Keratinocyte (primary cell): ENCODE measurements at regions not wholly inside any gene's neighbourhood (a gene's known extent, or its start where the extent isn't known, plus 50 kb on each side); places are given as distances from the start of the nearest gene placed in this dataset.

Experiments
- DNase-seq: peaks from one replicate; pipeline ENCODE4 v3.0.0-alpha.2; 2011; ENCODE audit warnings: low read depth, missing footprints, low spot score
- FAIRE-seq: peaks from 2 replicates; lab custom pipeline; 2011; peaks lifted over from hg19 to GRCh38; lab: Jason Lieb, UNC
- H2AFZ ChIP-seq: 2 replicates; pipeline ENCODE4 v1.6.0; 2012; ENCODE audit warnings: low read length, control low read depth, inconsistent platforms; ENCODE audit not compliant: control insufficient read depth
- H3K27ac ChIP-seq: 2 replicates; pipeline ENCODE4 v1.5.1; 2011; ENCODE audit warnings: low read length; ENCODE audit not compliant: control insufficient read depth, insufficient read depth
- H3K27me3 ChIP-seq: 3 replicates; pipeline ENCODE4 v1.6.0; 2011; ENCODE audit warnings: low read length; ENCODE audit not compliant: control insufficient read depth, insufficient read depth; ENCODE audit errors: extremely low read depth
- H3K36me3 ChIP-seq, 2 experiments: 2 replicates in 1 of 2; 3 replicates in 1 of 2; pipeline ENCODE4 v1.5.1; 2011; ENCODE audit warnings: low read length in 2 of 2, mild to moderate bottlenecking in 1 of 2; ENCODE audit not compliant: control insufficient read depth in 2 of 2, insufficient read depth in 2 of 2; ENCODE audit errors: extremely low read depth in 1 of 2
- H3K4me1 ChIP-seq: 3 replicates; pipeline ENCODE4 v1.5.1; 2011; ENCODE audit warnings: low read length; ENCODE audit not compliant: control insufficient read depth, insufficient read depth; ENCODE audit errors: extremely low read depth
- H3K4me2 ChIP-seq: 3 replicates; pipeline ENCODE4 v1.6.0; 2011; ENCODE audit warnings: low read depth, low read length; ENCODE audit not compliant: control insufficient read depth, insufficient read depth; ENCODE audit errors: extremely low read depth
- H3K4me3 ChIP-seq, 3 experiments: fragments of 200-600 bp in 1 of 3; sonication (generic) in 1 of 3; 2 replicates in 2 of 3; 3 replicates in 1 of 3; pipeline ENCODE4 v1.5.1; 2011 to 2016; ENCODE audit warnings: low read length in 3 of 3, mild to moderate bottlenecking in 3 of 3, control low read depth in 2 of 3, inconsistent platforms in 1 of 3, low read depth in 1 of 3, mixed read lengths in 1 of 3, mixed run types in 1 of 3, moderate library complexity in 1 of 3; ENCODE audit not compliant: control insufficient read depth in 2 of 3, insufficient read depth in 2 of 3; ENCODE audit errors: extremely low read depth in 1 of 3
- H3K79me2 ChIP-seq: 2 replicates; pipeline ENCODE4 v1.6.0; 2012; ENCODE audit warnings: low read length; ENCODE audit not compliant: control insufficient read depth, insufficient read depth
- H3K9ac ChIP-seq: 3 replicates; pipeline ENCODE4 v1.6.0; 2011; ENCODE audit warnings: low read length; ENCODE audit not compliant: control insufficient read depth, insufficient read depth; ENCODE audit errors: extremely low read depth
- H3K9me1 ChIP-seq: 3 replicates; pipeline ENCODE4 v1.6.0; 2011; ENCODE audit warnings: low read length; ENCODE audit not compliant: control insufficient read depth, insufficient read depth; ENCODE audit errors: extremely low read depth
- H3K9me3 ChIP-seq: 2 replicates; pipeline ENCODE4 v1.5.1; 2012; ENCODE audit warnings: low read depth, low read length; ENCODE audit not compliant: control insufficient read depth
- H4K20me1 ChIP-seq: 3 replicates; pipeline ENCODE4 v1.6.0; 2011; ENCODE audit warnings: low read length; ENCODE audit not compliant: control insufficient read depth, insufficient read depth; ENCODE audit errors: extremely low read depth
- CTCF ChIP-seq, 3 experiments: IDR thresholded peaks in 1 of 3; conservative IDR thresholded peaks in 1 of 3; optimal IDR thresholded peaks in 1 of 3; 2 replicates in 2 of 3; 3 replicates in 1 of 3; pipeline versions ENCODE3 to v1.5.1; 2011; ENCODE audit warnings: low read length in 3 of 3, mild to moderate bottlenecking in 3 of 3, moderate library complexity in 2 of 3, control low read depth in 1 of 3, inconsistent platforms in 1 of 3; ENCODE audit not compliant: insufficient read depth in 2 of 3; ENCODE audit errors: extremely low read depth in 1 of 3
- EZH2 ChIP-seq: IDR thresholded peaks from one replicate; pipeline ENCODE4 v1.6.1; 2012; ENCODE audit warnings: inconsistent platforms, mild to moderate bottlenecking, low read length, moderate library complexity
- dilution Hi-C: fragments of 300-500 bp; cut with MboI; formaldehyde crosslinking; loops from one replicate; pipeline ENCODE4 v1.7.0; 2020; ENCODE audit warnings: low sequenced_read_pairs; ENCODE audit not compliant: extremely low pct_ligation_motif_present

DNA sequence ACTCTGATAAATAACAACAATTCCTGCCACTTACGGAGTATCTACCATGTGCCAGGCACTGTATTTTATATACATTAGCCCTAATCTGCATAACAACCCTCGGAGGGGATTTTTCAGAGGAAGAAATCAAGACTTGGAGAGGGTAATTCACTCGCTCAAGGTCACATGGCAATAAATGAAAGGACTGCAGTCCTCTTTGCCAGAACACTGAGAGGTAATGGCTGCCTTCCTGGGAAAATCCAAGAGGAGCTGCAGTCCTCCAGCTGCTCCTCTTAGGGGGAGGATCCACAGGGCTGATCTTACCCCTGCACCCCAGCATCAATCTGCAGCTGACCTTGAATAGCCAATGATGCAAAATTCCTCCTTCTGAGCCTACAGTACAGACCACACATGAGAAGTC is 114.1 kb upstream of the RPL38 start:
- DNase-seq: no peak
- H3K27ac ChIP-seq: no peak overlapping the region
- no peaks in the 10 kb centered on the region for H3K9me3 ChIP-seq
- no peak overlapping the region for H3K4me2 ChIP-seq
- no peak overlapping the region for H3K9ac ChIP-seq
- no peak for FAIRE-seq
- no peak overlapping the region for H2AFZ ChIP-seq
- no peaks in the 10 kb centered on the region for H3K27me3 ChIP-seq
- no peaks in the 10 kb centered on the region for H3K4me1 ChIP-seq
- no peaks in the 10 kb centered on the region for H4K20me1 ChIP-seq
- no peaks in the 10 kb centered on the region for H3K79me2 ChIP-seq
- no peak for TF ChIP-seq EZH2
- TF ChIP-seq CTCF (optimal IDR thresholded peaks at IDR 0.05 in 1 of 3, IDR thresholded peaks at IDR 0.05 in 1 of 3, conservative IDR thresholded peaks at IDR 0.05 in 1 of 3; ENCODE audit: extremely low read depth in 1 of 3, insufficient read depth in 2 of 3, low read length in 3 of 3): no peak
- H3K36me3 ChIP-seq: no peaks in the 10 kb centered on the region
- H3K4me3 ChIP-seq: no peak overlapping the region
- dilution Hi-C loops: no loop called here
- no peaks in the 10 kb centered on the region for H3K9me1 ChIP-seq

- no peaks in the 10 kb centered on the region for H3K9me1 ChIP-seq
- no peak overlapping the region for H3K4me3 ChIP-seq
- H3K4me2 ChIP-seq: no peak overlapping the region
- H3K79me2 ChIP-seq: no peaks in the 10 kb centered on the region
- no peak overlapping the region for H2AFZ ChIP-seq
- H3K4me1 ChIP-seq: no peaks in the 10 kb centered on the region
- DNase-seq (peak; percentile 35), FAIRE-seq (peak; percentile 79)
- no peaks in the 10 kb centered on the region for H3K27me3 ChIP-seq
- no peak overlapping the region for H3K27ac ChIP-seq
- TF ChIP-seq EZH2 (no peak), CTCF (optimal IDR thresholded peaks at IDR 0.05 in 1 of 3, IDR thresholded peaks at IDR 0.05 in 1 of 3, conservative IDR thresholded peaks at IDR 0.05 in 1 of 3; ENCODE audit: extremely low read depth in 1 of 3, insufficient read depth in 2 of 3, low read length in 3 of 3) (peak; percentile 84 to 94 (median 94))
- no peaks in the 10 kb centered on the region for H3K9me3 ChIP-seq
- dilution Hi-C loops: no loop called here
- H3K9ac ChIP-seq: no peak overlapping the region
- no peaks in the 10 kb centered on the region for H4K20me1 ChIP-seq
- H3K36me3 ChIP-seq: no peaks in the 10 kb centered on the region
Measured at GRCh38 chr17:74089869-74090464, 113.5 kb upstream of the RPL38 start.
